COLO668 (cell line): ENCODE measurements at regions not wholly inside any gene's neighbourhood (a gene's known extent, or its start where the extent isn't known, plus 50 kb on each side); places are given as distances from the start of the nearest gene placed in this dataset.

Source experiments
- DNase-seq: peaks from one replicate; lab custom pipeline; 2025; ENCODE audit not compliant: unreplicated experiment; lab: John Stamatoyannopoulos, UW

GRCh38 chr14:32254952-32255679 lies 52.0 kb upstream of the RNU6-8 start:
- peak; percentile 68 for DNase-seq

- DNase-seq = no peak
These were observed 52.7 kb upstream of the RNU6-8 start for GRCh38 chr14:32255789-32256188.

GRCh38 chr14:32256576-32256975 lies 53.5 kb upstream of the RNU6-8 start:
- DNase-seq = no peak

GRCh38 chr14:32258336-32258993 lies 55.4 kb upstream of the RNU6-8 start:
- DNase-seq = no peak

GRCh38 chr14:32259368-32260013 lies 56.4 kb upstream of the RNU6-8 start:
- DNase-seq = peak; percentile 53

GRCh38 chr14:32263939-32264567 lies 61.0 kb upstream of the RNU6-8 start:
- no peak for DNase-seq

GRCh38 chr14:32265584-32265983 lies 62.5 kb upstream of the RNU6-8 start:
- no peak for DNase-seq

- no peak for DNase-seq
These were observed 51.1 kb upstream of the AKAP6 start for GRCh38 chr14:32277998-32278397.
